GM12891 (cell line): ENCODE measurements at regions not wholly inside any gene's neighbourhood (a gene's known extent, or its start where the extent isn't known, plus 50 kb on each side); places are given as distances from the start of the nearest gene placed in this dataset.
"Not testable (repeated sequence)": the region's sequence is repeated elsewhere in the genome, so short reads cannot be mapped to it uniquely, and the experiment has no call there.

Source experiments
- DNase-seq: peaks from one replicate; pipeline ENCODE4 v3.0.0; 2011; ENCODE audit warnings: low spot score; ENCODE audit not compliant: insufficient read length
- FAIRE-seq: peaks from 2 replicates; lab custom pipeline; 2011; peaks lifted over from hg19 to GRCh38; lab: Jason Lieb, UNC
- PAX5 ChIP-seq: IDR thresholded peaks from 2 replicates; pipeline ENCODE4 v1.6.1; 2011; ENCODE audit warnings: low read length, moderate library complexity, mild to moderate bottlenecking; ENCODE audit not compliant: insufficient read depth, severe bottlenecking
- POLR2A ChIP-seq: IDR thresholded peaks from 2 replicates; pipeline ENCODE4 v1.6.1; 2011; ENCODE audit warnings: low read depth, low read length, control low read depth
- POLR2AphosphoS5 ChIP-seq: IDR thresholded peaks from 2 replicates; pipeline ENCODE4 v1.6.1; 2011; ENCODE audit warnings: low read depth, low read length, control low read depth
- POU2F2 ChIP-seq: IDR thresholded peaks from 2 replicates; pipeline ENCODE4 v1.6.1; 2011; ENCODE audit warnings: low read depth, mild to moderate bottlenecking, control low read depth, low read length, moderate library complexity
- SPI1 ChIP-seq: IDR thresholded peaks from 2 replicates; pipeline ENCODE4 v1.6.1; 2011; ENCODE audit warnings: low read depth, low read length, control low read depth
- TAF1 ChIP-seq: IDR thresholded peaks from 2 replicates; pipeline ENCODE4 v1.6.1; 2011; ENCODE audit warnings: low read depth, low read length, control low read depth

- TF ChIP-seq TAF1 = no peak
- no peak for TF ChIP-seq SPI1
- TF ChIP-seq POLR2A = no peak
- TF ChIP-seq POU2F2 = no peak
- TF ChIP-seq PAX5 = no peak
- TF ChIP-seq POLR2AphosphoS5 = no peak
- FAIRE-seq = no peak
- DNase-seq = no peak
These were observed 102.2 kb downstream of the SNX5 start for GRCh38 chr20:17866234-17867001.

GRCh38 chr20:17863577-17864292, 104.9 kb downstream of the SNX5 start:
- FAIRE-seq (no peak), DNase-seq (no peak)
- TF ChIP-seq PAX5 = no peak

DNA sequence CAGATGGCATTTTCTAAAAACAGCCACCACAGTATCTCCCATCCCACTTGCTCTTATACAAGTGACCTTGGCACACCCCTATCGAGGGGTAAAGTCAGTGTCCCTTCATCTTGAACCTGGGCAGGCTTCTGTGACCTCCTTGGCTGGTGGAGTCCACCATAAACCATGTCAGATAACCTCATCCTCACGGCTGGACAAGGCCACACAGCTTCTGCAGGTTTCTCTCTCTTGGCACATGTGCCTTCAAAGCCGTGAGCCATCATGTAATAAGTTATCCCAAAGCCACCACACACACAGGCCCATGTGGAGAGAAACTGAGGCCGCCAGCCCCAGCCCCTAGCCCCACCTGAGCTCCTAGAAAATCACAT, 105.4 kb downstream of the SNX5 start:
- TF ChIP-seq POLR2AphosphoS5 (no peak), POU2F2 (no peak), TAF1 (no peak), POLR2A (no peak), SPI1 (no peak), PAX5 (no peak)
- no peak for DNase-seq
- FAIRE-seq = no peak

- FAIRE-seq (peak; percentile 56), DNase-seq (no peak)
- TF ChIP-seq SPI1 (no peak), POLR2AphosphoS5 (no peak), TAF1 (no peak), POU2F2 (no peak), PAX5 (no peak), POLR2A (no peak)
These were observed 106.4 kb downstream of the SNX5 start for GRCh38 chr20:17862171-17862570.

- not testable (repeated sequence) for DNase-seq, FAIRE-seq
These were observed 107.0 kb downstream of the SNX5 start for GRCh38 chr20:17861620-17862019.

GRCh38 chr20:17860301-17861197, 108.0 kb downstream of the SNX5 start:
- no peak for DNase-seq
- TF ChIP-seq SPI1 (peak; percentile 45), POU2F2 (no peak)
- no peak for FAIRE-seq

GRCh38 chr20:17859616-17860232, 108.9 kb downstream of the SNX5 start:
- DNase-seq = peak; percentile 59
- TF ChIP-seq SPI1 (peak; percentile 7; the same call in 1 of the 2 replicates), POU2F2 (no peak)
- FAIRE-seq = peak; percentile 77

GRCh38 chr20:17859002-17859615, 109.5 kb downstream of the SNX5 start:
- TF ChIP-seq POU2F2 = 0 out of 2 replicates have a peak, but pooled peaks have one; percentile 64
- no peak for TF ChIP-seq TAF1
- DNase-seq (no peak), FAIRE-seq (peak; percentile 89)

- TF ChIP-seq SPI1 (no peak), TAF1 (no peak), POLR2AphosphoS5 (no peak)
- DNase-seq = no peak
- FAIRE-seq = peak; percentile 35
These were observed 110.1 kb downstream of the SNX5 start for GRCh38 chr20:17858450-17859001.
